ENCODE measurements at regions not wholly inside any gene's neighbourhood (a gene's known extent, or its start where the extent isn't known, plus 50 kb on each side); places are given as distances from the start of the nearest gene placed in this dataset.

DNA sequence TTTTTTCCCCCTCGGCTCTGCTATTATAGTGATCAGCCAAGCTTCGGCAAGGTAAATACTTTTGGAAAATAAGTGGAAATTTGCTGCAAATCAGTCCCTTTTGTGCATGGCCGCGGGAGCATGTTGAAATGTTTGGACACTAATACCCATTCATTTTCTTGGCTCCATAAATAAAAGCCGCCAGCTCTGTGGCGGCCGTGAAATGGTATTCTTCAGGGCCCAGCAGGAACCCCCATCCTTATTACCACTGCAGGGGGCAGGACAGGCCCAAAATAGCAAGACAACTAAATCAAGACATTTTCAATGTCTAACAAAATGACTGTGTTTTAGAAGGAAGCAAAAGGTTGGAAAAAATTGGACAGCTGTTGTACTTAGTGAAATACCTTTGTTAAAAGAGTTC, 362.3 kb downstream of the NR2F2 start:
- no peaks in the 10 kb centered on the region for H3K9me3 Mint-ChIP-seq (ENCODE audit: unreplicated experiment)
- H3K27me3 ChIP-seq (replicated peaks; ENCODE audit: control insufficient read depth, insufficient read depth, low read length) = no peaks in the 10 kb centered on the region

DNA sequence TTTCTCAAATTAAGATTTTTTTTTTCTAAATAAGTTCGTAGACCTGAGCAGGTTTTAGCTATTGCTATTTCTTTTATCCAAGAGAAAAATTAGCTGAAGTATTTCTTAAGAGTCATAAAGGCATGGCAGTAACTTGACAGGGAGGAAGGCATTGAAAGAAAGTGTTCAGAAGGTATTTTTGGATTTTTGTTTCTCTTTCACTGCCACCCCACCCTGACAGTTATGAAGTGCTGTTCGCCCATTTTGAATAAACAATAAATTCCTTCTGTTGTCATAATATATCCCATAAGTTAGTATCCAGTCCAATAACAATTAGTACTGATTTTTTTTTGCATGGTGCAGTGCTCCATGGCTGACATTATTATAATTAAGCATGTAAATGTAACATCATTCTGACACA, 363.0 kb downstream of the NR2F2 start:
- Mint-ChIP-seq H3K27me3 (ENCODE audit: insufficient read depth, unreplicated experiment) (peaks cover 3% of the 10 kb centered on the region), H3K27ac (ENCODE audit: unreplicated experiment) (no peak overlapping the region), H3K36me3 (ENCODE audit: insufficient read depth, unreplicated experiment) (no peaks in the 10 kb centered on the region), H3K9me3 (ENCODE audit: unreplicated experiment) (no peaks in the 10 kb centered on the region), H3K4me3 (ENCODE audit: unreplicated experiment) (no peak overlapping the region), H3K4me1 (ENCODE audit: low read depth, unreplicated experiment) (peaks cover 7% of the 10 kb centered on the region)
- H3K27me3 ChIP-seq (replicated peaks; ENCODE audit: control insufficient read depth, insufficient read depth, low read length) = no peaks in the 10 kb centered on the region
- CTCF ChIA-PET = interaction anchor here (0.6 kb wide), 1 partner anchor 366 kb away, joined by 3 read pairs; no protein-coding TSS in a partner anchor
- H3K9me3 ChIP-seq = no peaks in the 10 kb centered on the region
- POLR2A ChIA-PET = no interaction called here
- intact Hi-C loops (cut with micrococcal nuclease; ENCODE audit: unreplicated experiment) = no loop called here
- TF ChIP-seq, protein P1, sequence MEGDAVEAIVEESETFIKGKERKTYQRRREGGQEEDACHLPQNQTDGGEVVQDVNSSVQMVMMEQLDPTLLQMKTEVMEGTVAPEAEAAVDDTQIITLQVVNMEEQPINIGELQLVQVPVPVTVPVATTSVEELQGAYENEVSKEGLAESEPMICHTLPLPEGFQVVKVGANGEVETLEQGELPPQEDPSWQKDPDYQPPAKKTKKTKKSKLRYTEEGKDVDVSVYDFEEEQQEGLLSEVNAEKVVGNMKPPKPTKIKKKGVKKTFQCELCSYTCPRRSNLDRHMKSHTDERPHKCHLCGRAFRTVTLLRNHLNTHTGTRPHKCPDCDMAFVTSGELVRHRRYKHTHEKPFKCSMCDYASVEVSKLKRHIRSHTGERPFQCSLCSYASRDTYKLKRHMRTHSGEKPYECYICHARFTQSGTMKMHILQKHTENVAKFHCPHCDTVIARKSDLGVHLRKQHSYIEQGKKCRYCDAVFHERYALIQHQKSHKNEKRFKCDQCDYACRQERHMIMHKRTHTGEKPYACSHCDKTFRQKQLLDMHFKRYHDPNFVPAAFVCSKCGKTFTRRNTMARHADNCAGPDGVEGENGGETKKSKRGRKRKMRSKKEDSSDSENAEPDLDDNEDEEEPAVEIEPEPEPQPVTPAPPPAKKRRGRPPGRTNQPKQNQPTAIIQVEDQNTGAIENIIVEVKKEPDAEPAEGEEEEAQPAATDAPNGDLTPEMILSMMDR (IDR thresholded peaks at IDR 0.05; ENCODE audit: insufficient read depth in 1 of 2, low read depth in 1 of 2, low read length in 1 of 2, severe bottlenecking in 1 of 2, unreplicated experiment in 1 of 2) = no peak
- H3K4me3 ChIP-seq (ENCODE audit: low read depth, low read length) = no peak overlapping the region
- BruUV-seq (replicated peaks) = no TSS peak
- H3K36me3 ChIP-seq (ENCODE audit: control insufficient read depth, insufficient read depth, low read length) = no peaks in the 10 kb centered on the region
- no peak for DNase-seq
- H3K4me1 ChIP-seq = peaks cover 22% of the 10 kb centered on the region

More for the DNA sequence above, 362.3 kb downstream of the NR2F2 start:
- no TSS peak for BruUV-seq (replicated peaks)
- H3K27ac Mint-ChIP-seq (ENCODE audit: unreplicated experiment) = no peak overlapping the region
- peaks cover 3% of the 10 kb centered on the region for H3K27me3 Mint-ChIP-seq (ENCODE audit: insufficient read depth, unreplicated experiment)
- ChIA-PET CTCF (no interaction called here), POLR2A (no interaction called here)
- TF ChIP-seq, protein P1 (IDR thresholded peaks at IDR 0.05; ENCODE audit: insufficient read depth in 1 of 2, low read depth in 1 of 2, low read length in 1 of 2, severe bottlenecking in 1 of 2, unreplicated experiment in 1 of 2) = no peak
- peaks cover 7% of the 10 kb centered on the region for H3K4me1 Mint-ChIP-seq (ENCODE audit: low read depth, unreplicated experiment)
- H3K4me1 ChIP-seq = peaks cover 22% of the 10 kb centered on the region
- H3K36me3 Mint-ChIP-seq (ENCODE audit: insufficient read depth, unreplicated experiment) = no peaks in the 10 kb centered on the region
- H3K9me3 ChIP-seq = no peaks in the 10 kb centered on the region
- intact Hi-C loops (cut with micrococcal nuclease; ENCODE audit: unreplicated experiment) = no loop called here
- no peak overlapping the region for H3K4me3 Mint-ChIP-seq (ENCODE audit: unreplicated experiment)
- no peak overlapping the region for H3K4me3 ChIP-seq (ENCODE audit: low read depth, low read length)
- no peak for DNase-seq
- no peaks in the 10 kb centered on the region for H3K36me3 ChIP-seq (ENCODE audit: control insufficient read depth, insufficient read depth, low read length)

DNA sequence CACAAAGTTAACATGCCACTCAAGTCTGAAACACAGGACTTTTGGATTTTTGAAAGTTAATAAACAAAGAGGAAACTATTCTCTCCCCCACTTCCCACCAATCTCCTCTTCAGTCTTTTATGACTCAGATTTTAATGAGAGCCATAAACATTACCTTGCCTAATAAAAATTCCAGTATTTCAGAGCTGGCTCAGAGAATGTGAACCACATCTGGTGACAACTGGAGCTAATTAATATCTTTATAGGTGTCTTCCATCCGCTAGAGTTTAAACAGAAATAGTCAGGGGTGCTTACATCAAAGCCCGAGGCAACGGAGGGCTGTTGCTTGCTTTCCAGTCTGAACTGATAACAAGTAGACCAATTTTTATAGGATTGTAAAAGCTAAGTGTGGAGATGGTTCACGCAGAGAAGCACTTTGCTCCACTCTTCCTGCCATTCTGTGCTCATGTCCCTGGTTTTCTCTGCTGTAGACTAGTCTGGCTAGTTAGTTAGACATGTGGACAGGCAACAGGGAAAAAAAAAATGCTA, 363.6 kb downstream of the NR2F2 start:
- intact Hi-C loops (cut with micrococcal nuclease; ENCODE audit: unreplicated experiment) = no loop called here
- Histone ChIP-seq H3K9me3 (no peaks in the 10 kb centered on the region), H3K4me1 (peaks cover 22% of the 10 kb centered on the region), H3K4me3 (ENCODE audit: low read depth, low read length) (no peak overlapping the region), H3K27me3 (replicated peaks; ENCODE audit: control insufficient read depth, insufficient read depth, low read length) (no peaks in the 10 kb centered on the region), H3K36me3 (ENCODE audit: control insufficient read depth, insufficient read depth, low read length) (no peaks in the 10 kb centered on the region)
- Mint-ChIP-seq H3K27me3 (ENCODE audit: insufficient read depth, unreplicated experiment) (peaks cover 3% of the 10 kb centered on the region), H3K27ac (ENCODE audit: unreplicated experiment) (no peak overlapping the region), H3K9me3 (ENCODE audit: unreplicated experiment) (no peaks in the 10 kb centered on the region), H3K4me3 (ENCODE audit: unreplicated experiment) (no peak overlapping the region), H3K4me1 (ENCODE audit: low read depth, unreplicated experiment) (peaks cover 7% of the 10 kb centered on the region), H3K36me3 (ENCODE audit: insufficient read depth, unreplicated experiment) (no peaks in the 10 kb centered on the region)
- no TSS peak for BruUV-seq (replicated peaks)
- TF ChIP-seq, protein P1 (IDR thresholded peaks at IDR 0.05; ENCODE audit: insufficient read depth in 1 of 2, low read depth in 1 of 2, low read length in 1 of 2, severe bottlenecking in 1 of 2, unreplicated experiment in 1 of 2) = no peak
- peak; percentile 7 to 63 for DNase-seq
- ChIA-PET CTCF (interaction anchor here (0.6 kb wide), 1 partner anchor 367 kb away, joined by 3 read pairs; no protein-coding TSS in a partner anchor), POLR2A (no interaction called here)
